ENCODE measurements at regions not wholly inside any gene's neighbourhood (a gene's known extent, or its start where the extent isn't known, plus 50 kb on each side); places are given as distances from the start of the nearest gene placed in this dataset.

DNA sequence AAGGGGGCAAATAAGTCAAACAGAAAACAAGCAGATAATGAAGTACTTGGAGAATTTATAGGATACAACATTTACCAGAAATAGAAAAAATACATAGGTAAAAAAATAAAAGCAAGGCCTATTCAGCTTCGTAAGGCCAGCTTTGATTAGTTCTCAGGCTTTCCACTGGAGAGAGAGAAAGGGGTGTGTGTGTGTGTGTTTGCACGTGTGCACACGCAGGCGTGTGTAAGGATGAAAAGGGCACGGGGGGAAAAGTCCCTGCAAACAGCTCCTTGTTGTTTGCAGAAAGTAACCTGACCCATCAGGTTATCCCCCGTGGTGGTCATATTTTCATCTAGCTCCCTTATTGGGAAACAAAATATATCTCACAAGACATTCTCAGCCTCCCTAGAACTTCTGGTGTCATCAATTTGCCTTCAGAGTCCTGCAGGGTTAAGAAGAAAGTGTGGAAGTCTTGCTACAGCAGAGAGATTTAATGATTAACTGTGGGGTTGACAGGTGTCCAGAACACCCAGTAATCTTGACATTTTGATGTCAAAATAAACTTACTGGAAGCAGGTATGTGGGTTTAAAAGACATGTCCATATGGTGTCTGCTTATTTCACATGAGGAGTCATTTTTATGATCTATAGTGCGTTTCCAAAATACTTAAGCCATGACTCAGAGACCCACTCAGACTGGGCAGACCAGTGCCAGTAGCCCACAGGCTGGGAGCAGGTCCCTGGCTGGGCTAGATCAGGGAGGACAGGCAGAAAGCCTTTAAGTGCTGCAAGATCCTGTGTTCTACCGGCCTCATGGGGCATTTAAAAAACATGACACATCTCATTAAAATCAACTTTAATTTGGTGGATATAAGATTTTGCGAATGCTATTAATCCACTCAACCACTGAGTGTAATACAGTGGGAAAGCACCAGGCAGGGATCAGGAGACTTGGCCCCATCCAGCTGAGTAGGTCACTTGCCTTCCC is 487.6 kb upstream of the CAMK1G start:
- TF ChIP-seq POLR2AphosphoS5 (IDR thresholded peaks at IDR 0.05; ENCODE audit: low read depth, low read length) = no peak
- TF ChIP-seq, protein P1, sequence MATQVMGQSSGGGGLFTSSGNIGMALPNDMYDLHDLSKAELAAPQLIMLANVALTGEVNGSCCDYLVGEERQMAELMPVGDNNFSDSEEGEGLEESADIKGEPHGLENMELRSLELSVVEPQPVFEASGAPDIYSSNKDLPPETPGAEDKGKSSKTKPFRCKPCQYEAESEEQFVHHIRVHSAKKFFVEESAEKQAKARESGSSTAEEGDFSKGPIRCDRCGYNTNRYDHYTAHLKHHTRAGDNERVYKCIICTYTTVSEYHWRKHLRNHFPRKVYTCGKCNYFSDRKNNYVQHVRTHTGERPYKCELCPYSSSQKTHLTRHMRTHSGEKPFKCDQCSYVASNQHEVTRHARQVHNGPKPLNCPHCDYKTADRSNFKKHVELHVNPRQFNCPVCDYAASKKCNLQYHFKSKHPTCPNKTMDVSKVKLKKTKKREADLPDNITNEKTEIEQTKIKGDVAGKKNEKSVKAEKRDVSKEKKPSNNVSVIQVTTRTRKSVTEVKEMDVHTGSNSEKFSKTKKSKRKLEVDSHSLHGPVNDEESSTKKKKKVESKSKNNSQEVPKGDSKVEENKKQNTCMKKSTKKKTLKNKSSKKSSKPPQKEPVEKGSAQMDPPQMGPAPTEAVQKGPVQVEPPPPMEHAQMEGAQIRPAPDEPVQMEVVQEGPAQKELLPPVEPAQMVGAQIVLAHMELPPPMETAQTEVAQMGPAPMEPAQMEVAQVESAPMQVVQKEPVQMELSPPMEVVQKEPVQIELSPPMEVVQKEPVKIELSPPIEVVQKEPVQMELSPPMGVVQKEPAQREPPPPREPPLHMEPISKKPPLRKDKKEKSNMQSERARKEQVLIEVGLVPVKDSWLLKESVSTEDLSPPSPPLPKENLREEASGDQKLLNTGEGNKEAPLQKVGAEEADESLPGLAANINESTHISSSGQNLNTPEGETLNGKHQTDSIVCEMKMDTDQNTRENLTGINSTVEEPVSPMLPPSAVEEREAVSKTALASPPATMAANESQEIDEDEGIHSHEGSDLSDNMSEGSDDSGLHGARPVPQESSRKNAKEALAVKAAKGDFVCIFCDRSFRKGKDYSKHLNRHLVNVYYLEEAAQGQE (IDR thresholded peaks at IDR 0.05; ENCODE audit: insufficient read depth in 1 of 2, low read depth in 2 of 2, low read length in 2 of 2) = no peak
- no peak for TF ChIP-seq SIN3A (IDR thresholded peaks at IDR 0.05; ENCODE audit: borderline replicate concordance, insufficient read depth, low read length)
- no peak for TF ChIP-seq TAF1 (IDR thresholded peaks at IDR 0.05; ENCODE audit: borderline replicate concordance, insufficient read depth, low read length)

Data from PFSK-1 (cell line).